ENCODE measurements at regions not wholly inside any gene's neighbourhood (a gene's known extent, or its start where the extent isn't known, plus 50 kb on each side); places are given as distances from the start of the nearest gene placed in this dataset.

DNA sequence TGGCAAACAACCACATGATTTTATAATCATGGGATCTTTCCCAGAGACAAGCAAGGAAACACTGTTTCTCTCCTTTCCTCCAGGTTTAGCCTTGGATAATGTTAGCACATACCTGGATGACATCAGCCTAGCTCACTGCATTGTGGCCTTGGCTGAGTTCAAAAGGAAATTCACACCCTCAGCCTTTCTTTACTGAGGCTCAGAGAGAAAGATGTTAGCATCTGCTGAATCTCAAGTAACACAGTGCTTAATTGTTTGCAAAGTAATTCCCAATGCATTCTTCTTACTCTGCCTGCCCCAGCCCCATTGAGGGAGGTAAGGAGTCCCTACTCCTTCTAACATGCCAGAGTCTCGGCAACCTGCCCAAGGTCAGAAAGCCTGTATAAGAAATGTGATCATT, 432.2 kb upstream of the LMCD1 start:
- TF ChIP-seq EZH2phosphoT487 (IDR thresholded peaks at IDR 0.05; ENCODE audit: insufficient read depth, low read depth) = no peak
- TF ChIP-seq EZH2 (IDR thresholded peaks at IDR 0.05; ENCODE audit: insufficient read depth, poor library complexity, severe bottlenecking) = no peak

Data from GM23248 (cell line).